OCI-LY7 (cell line): ENCODE measurements at regions not wholly inside any gene's neighbourhood (a gene's known extent, or its start where the extent isn't known, plus 50 kb on each side); places are given as distances from the start of the nearest gene placed in this dataset.

Experiments
- CTCF ChIP-seq: fragments of 200-600 bp; sonication (generic); conservative IDR thresholded peaks from 2 replicates; pipeline ENCODE4 v1.5.1; 2014; ENCODE audit warnings: mild to moderate bottlenecking, antibody characterized with exemption, low read length, moderate library complexity, mixed read lengths
- EZH2phosphoT487 ChIP-seq: fragments of 200-600 bp; sonication (generic); IDR thresholded peaks from 2 replicates; pipeline ENCODE4 v1.6.1; 2018; ENCODE audit warnings: low read depth, borderline replicate concordance, mild to moderate bottlenecking, mixed run types, antibody characterized with exemption, low read length, moderate library complexity, mixed read lengths

GRCh38 chr4:18798123-18798522, 776.6 kb upstream of the LCORL start:
- TF ChIP-seq CTCF (no peak), EZH2phosphoT487 (no peak)
